Spleen (tissue), 7 donors: ENCODE measurements at regions not wholly inside any gene's neighbourhood (a gene's known extent, or its start where the extent isn't known, plus 50 kb on each side); places are given as distances from the start of the nearest gene placed in this dataset.

Experiments
- CTCF ChIP-seq, 11 experiments: fragments of 200-600 bp in 7 of 11; fragments of 450-650 bp in 4 of 11; sonication (generic) in 4 of 11; IDR thresholded peaks in 8 of 11; conservative IDR thresholded peaks in 3 of 11; 1 replicate in 7 of 11; 2 replicates in 4 of 11; pipeline versions ENCODE4 v1.4.0 to v1.8.0; 2016 to 2021; ENCODE audit warnings: antibody characterized with exemption in 11 of 11, inconsistent platforms in 4 of 11, mild to moderate bottlenecking in 1 of 11
- POLR2A ChIP-seq, 3 donors: fragments of 450-650 bp; IDR thresholded peaks; one replicate each; pipeline ENCODE4 v1.5.1; 2017; ENCODE audit warnings: antibody characterized with exemption in 3 of 3, mild to moderate bottlenecking in 1 of 3
- POLR2AphosphoS5 ChIP-seq, 3 donors: sonication (generic); formaldehyde crosslinking; IDR thresholded peaks; one replicate each; pipeline ENCODE4 v1.5.1; 2017; ENCODE audit warnings: antibody characterized with exemption in 3 of 3
- donor health status: DM: no; HTN: no; CAD: no; lungs with moderate emphysema.
- donor health status: DM: no; HTN: no; CAD: no.
- donor health status: DM: no; HTN: no; CAD: no.

DNA sequence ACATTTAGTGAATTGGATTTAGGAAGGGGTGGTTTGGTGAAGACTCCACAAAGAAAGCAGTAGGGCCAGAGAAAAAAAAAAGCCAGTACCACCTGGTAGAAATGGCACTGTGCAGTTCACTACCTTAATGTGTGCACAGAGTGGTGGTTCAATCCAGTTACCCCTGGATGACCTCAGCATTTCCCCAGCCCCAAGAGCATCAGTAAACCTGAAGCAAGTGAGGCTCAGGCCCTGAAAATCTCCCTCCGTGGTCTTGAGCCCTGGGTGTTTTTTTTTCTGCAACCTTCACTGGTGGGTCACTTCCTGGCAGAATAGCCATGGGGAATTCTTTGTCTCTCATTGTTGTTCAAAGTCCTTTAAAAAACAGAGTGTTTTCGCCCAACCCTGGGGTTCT, 202.9 kb downstream of the GADD45G start:
- TF ChIP-seq POLR2A (IDR thresholded peaks at IDR 0.05) (no peak), CTCF (IDR thresholded peaks at IDR 0.05 in 8 of 11, conservative IDR thresholded peaks at IDR 0.05 in 3 of 11) (no peak), POLR2AphosphoS5 (IDR thresholded peaks at IDR 0.05) (no peak)
